Activated naive CD4-positive, alpha-beta T cell treated with anti-CD3 and anti-CD28 coated beads for 36 hours (primary cell): ENCODE measurements at regions not wholly inside any gene's neighbourhood (a gene's known extent, or its start where the extent isn't known, plus 50 kb on each side); places are given as distances from the start of the nearest gene placed in this dataset.

Source experiments
- CTCF ChIA-PET: fragments of 350-600 bp; sonication (Branson Sonifier 250); formaldehyde crosslinking; loops from one replicate; lab custom pipeline; 2021; ENCODE audit warnings: antibody characterized with exemption; lab: Charles Lee
- DNase-seq: peaks from one replicate; pipeline ENCODE4 v3.0.0-alpha.2; 2020
- H3K27ac Mint-ChIP-seq: one replicate; pipeline ENCODE4 v1.8.0; 2021; ENCODE audit warnings: mild to moderate bottlenecking, mixed read lengths
- H3K27me3 Mint-ChIP-seq: one replicate; pipeline ENCODE4 v1.8.0; 2021; ENCODE audit warnings: low read depth, mixed read lengths
- H3K36me3 Mint-ChIP-seq: one replicate; pipeline ENCODE4 v1.8.0; 2021; ENCODE audit warnings: low read depth, mixed read lengths
- H3K4me1 Mint-ChIP-seq: one replicate; pipeline ENCODE4 v1.8.0; 2021; ENCODE audit warnings: low read depth, mixed read lengths
- H3K4me3 Mint-ChIP-seq: one replicate; pipeline ENCODE4 v1.8.0; 2021; ENCODE audit warnings: mild to moderate bottlenecking, moderate library complexity, mixed read lengths
- H3K9me3 Mint-ChIP-seq: one replicate; pipeline ENCODE4 v1.8.0; 2021; ENCODE audit warnings: mixed read lengths
- intact Hi-C: fragments of 100-400 bp; cut with micrococcal nuclease; formaldehyde crosslinking; loops from one replicate; pipeline ENCODE4 v1.15.1; 2023

DNA sequence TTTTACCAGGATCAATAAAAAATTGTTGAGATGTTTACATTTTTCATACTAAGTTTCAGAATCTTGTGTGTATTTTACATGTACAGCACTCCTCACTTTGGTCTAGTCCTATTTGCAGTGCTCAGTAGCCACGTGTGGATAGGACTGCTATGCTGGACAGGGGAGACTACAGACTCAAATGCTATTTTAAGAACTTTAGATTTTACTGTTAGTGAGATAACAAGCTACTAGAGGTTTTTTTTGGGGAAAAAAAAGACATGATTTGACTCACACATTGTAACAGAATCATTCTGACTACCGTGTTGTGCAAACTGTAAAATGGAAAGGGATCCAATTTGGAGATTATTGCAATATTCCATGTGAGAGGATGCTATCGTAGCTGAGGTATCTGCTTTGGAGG lies 418.9 kb upstream of the PRMT6 start:
- Mint-ChIP-seq H3K36me3 (no peaks in the 10 kb centered on the region), H3K4me1 (no peaks in the 10 kb centered on the region), H3K27me3 (no peaks in the 10 kb centered on the region), H3K9me3 (no peaks in the 10 kb centered on the region), H3K27ac (no peak overlapping the region), H3K4me3 (no peak overlapping the region)
- CTCF ChIA-PET = interaction anchor here (0.7 kb wide), 1 partner anchor 803 kb away, joined by 3 read pairs; no protein-coding TSS in a partner anchor
- DNase-seq = no peak
- intact Hi-C loops = no loop called here

- Mint-ChIP-seq H3K27me3 (no peaks in the 10 kb centered on the region), H3K9me3 (no peaks in the 10 kb centered on the region), H3K27ac (no peak overlapping the region), H3K4me1 (no peaks in the 10 kb centered on the region), H3K4me3 (no peak overlapping the region), H3K36me3 (no peaks in the 10 kb centered on the region)
- no peak for DNase-seq
- intact Hi-C loops = no loop called here
- CTCF ChIA-PET = no interaction called here
These were observed 410.2 kb upstream of the PRMT6 start for GRCh38 chr1:106646261-106646784.

DNA sequence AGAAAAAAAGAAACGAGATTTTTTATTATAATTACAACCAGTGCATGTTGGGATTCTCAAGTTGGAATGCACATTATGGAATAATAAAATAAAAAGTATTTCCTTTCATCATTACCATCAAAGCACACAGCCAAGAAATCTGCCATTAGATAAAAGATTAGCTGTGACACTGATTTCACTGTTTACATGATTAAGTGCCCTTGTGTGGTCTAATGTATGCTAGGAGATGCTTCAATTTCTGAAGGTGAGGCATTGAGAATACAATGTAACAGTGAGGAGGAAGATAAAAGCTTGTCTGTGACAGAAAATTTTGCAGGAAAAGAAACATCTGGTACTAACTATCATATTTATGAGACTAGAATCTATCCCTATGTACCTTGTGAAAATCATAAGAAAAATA lies 409.7 kb upstream of the PRMT6 start:
- intact Hi-C loops = no loop called here
- Mint-ChIP-seq H3K9me3 (no peaks in the 10 kb centered on the region), H3K36me3 (no peaks in the 10 kb centered on the region), H3K4me1 (no peaks in the 10 kb centered on the region), H3K27me3 (no peaks in the 10 kb centered on the region), H3K4me3 (no peak overlapping the region), H3K27ac (no peak overlapping the region)
- CTCF ChIA-PET = no interaction called here
- no peak for DNase-seq

GRCh38 chr1:106651028-106651762 lies 405.3 kb upstream of the PRMT6 start:
- no peak overlapping the region for H3K27ac Mint-ChIP-seq
- CTCF ChIA-PET = no interaction called here
- intact Hi-C loops = no loop called here
- H3K27me3 Mint-ChIP-seq = no peaks in the 10 kb centered on the region
- no peaks in the 10 kb centered on the region for H3K4me1 Mint-ChIP-seq
- H3K4me3 Mint-ChIP-seq = no peak overlapping the region
- H3K36me3 Mint-ChIP-seq = no peaks in the 10 kb centered on the region
- DNase-seq = no peak
- H3K9me3 Mint-ChIP-seq = peaks cover 1% of the 10 kb centered on the region

DNA sequence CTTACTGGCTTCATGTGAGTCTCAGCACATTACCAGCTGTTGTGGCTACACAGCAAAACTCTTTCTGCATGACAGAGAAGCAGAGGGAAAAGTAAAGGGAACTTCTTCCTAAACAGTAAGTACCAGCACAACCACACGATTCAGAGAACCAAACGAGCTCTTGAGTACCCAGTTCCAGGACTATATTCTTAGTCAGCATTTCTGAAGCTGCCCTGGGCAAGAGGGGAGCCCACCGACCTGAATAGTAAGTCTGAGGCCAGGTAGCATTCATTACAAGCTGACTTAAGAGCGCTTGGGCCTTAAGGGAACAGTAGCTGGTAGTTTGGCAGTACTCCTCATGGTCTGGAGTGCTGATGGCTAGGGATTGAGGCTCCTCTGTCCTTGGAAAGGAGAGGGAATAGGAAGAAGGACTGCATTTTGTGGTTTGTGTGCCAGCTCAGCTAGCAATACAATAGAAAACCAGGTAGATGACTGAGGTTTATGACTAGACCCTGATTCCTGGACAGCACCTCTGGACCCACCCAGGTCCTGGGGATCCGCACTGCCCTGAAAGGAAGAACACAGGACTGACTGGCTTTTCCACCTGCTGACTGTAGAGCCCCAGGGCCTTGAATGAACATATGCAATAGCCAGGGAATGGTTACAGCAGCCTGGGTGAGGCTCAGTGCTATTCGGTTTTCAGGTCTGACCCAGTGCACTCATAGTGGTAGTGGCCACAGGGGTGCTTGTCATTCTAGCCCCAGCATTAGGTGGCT lies 396.8 kb upstream of the PRMT6 start:
- Mint-ChIP-seq H3K27ac (no peak overlapping the region), H3K9me3 (peaks cover 11% of the 10 kb centered on the region), H3K36me3 (no peaks in the 10 kb centered on the region), H3K4me3 (no peak overlapping the region), H3K4me1 (no peaks in the 10 kb centered on the region), H3K27me3 (no peaks in the 10 kb centered on the region)
- no peak for DNase-seq
- CTCF ChIA-PET = interaction anchor here (0.6 kb wide), 1 partner anchor 725 kb away, joined by 3 read pairs; no protein-coding TSS in a partner anchor
- intact Hi-C loops = no loop called here

GRCh38 chr1:106675558-106675957 lies 380.9 kb upstream of the PRMT6 start:
- CTCF ChIA-PET = no interaction called here
- no peak for DNase-seq
- H3K27ac Mint-ChIP-seq = no peak overlapping the region
- no peaks in the 10 kb centered on the region for H3K36me3 Mint-ChIP-seq
- H3K4me1 Mint-ChIP-seq = no peaks in the 10 kb centered on the region
- no peak overlapping the region for H3K4me3 Mint-ChIP-seq
- H3K27me3 Mint-ChIP-seq = no peaks in the 10 kb centered on the region
- H3K9me3 Mint-ChIP-seq = peaks cover 4% of the 10 kb centered on the region
- intact Hi-C loops = no loop called here

DNA sequence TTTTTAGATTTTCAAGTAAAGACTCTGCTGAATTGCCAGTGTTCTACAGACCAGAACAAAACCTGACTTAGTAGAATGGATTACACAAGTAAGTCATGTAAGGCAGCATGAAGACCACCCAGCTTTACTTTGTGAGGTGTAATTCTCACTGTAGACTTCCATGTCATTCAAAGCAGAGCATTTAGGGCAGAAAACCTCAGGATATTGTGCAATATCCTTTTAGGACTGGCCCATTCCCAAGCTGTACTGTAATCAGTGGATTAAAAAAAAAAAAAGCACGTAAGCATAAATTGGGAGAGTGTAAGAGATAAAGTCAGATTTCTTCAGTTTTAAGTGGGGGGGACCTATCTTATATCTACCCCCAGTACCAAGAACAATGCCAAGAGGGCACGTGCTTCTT lies 380.5 kb upstream of the PRMT6 start:
- no peaks in the 10 kb centered on the region for H3K36me3 Mint-ChIP-seq
- CTCF ChIA-PET = no interaction called here
- H3K4me1 Mint-ChIP-seq = no peaks in the 10 kb centered on the region
- H3K27ac Mint-ChIP-seq = no peak overlapping the region
- no peak overlapping the region for H3K4me3 Mint-ChIP-seq
- intact Hi-C loops = no loop called here
- no peaks in the 10 kb centered on the region for H3K27me3 Mint-ChIP-seq
- DNase-seq = no peak
- H3K9me3 Mint-ChIP-seq = peaks cover 4% of the 10 kb centered on the region

DNA sequence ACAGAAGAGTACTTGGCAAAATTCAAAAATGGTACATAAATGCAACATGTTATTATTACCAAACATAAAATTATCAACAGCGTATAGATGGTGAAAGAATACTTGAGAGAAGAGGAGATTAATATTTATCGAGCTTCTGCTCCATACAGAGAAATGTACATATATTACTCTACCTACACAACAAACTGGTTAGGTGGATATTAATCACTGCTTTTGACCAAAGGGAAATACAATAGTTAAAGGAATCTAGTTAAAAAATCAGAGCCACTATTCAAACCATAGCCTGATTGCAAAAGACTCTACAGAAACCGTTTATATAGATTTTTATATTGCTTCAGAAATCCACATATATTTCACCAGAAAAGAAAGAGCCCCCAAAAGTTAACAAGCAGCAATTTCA lies 379.3 kb upstream of the PRMT6 start:
- CTCF ChIA-PET = no interaction called here
- H3K9me3 Mint-ChIP-seq = peaks cover 5% of the 10 kb centered on the region
- intact Hi-C loops = no loop called here
- no peaks in the 10 kb centered on the region for H3K36me3 Mint-ChIP-seq
- H3K27me3 Mint-ChIP-seq = no peaks in the 10 kb centered on the region
- no peaks in the 10 kb centered on the region for H3K4me1 Mint-ChIP-seq
- no peak overlapping the region for H3K4me3 Mint-ChIP-seq
- no peak overlapping the region for H3K27ac Mint-ChIP-seq
- no peak for DNase-seq

- intact Hi-C loops = no loop called here
- Mint-ChIP-seq H3K4me3 (no peak overlapping the region), H3K27me3 (no peaks in the 10 kb centered on the region), H3K4me1 (no peaks in the 10 kb centered on the region), H3K36me3 (no peaks in the 10 kb centered on the region), H3K27ac (no peak overlapping the region), H3K9me3 (peaks cover 5% of the 10 kb centered on the region)
- no peak for DNase-seq
- CTCF ChIA-PET = no interaction called here
These were observed 378.8 kb upstream of the PRMT6 start for GRCh38 chr1:106677721-106678120.

- CTCF ChIA-PET = no interaction called here
- no peak overlapping the region for H3K4me3 Mint-ChIP-seq
- H3K27ac Mint-ChIP-seq = no peak overlapping the region
- intact Hi-C loops = no loop called here
- H3K9me3 Mint-ChIP-seq = peaks cover 5% of the 10 kb centered on the region
- H3K36me3 Mint-ChIP-seq = no peaks in the 10 kb centered on the region
- no peaks in the 10 kb centered on the region for H3K4me1 Mint-ChIP-seq
- no peak for DNase-seq
- no peaks in the 10 kb centered on the region for H3K27me3 Mint-ChIP-seq
These were observed 378.0 kb upstream of the PRMT6 start for GRCh38 chr1:106678279-106679050.

- peaks cover 11% of the 10 kb centered on the region for H3K9me3 Mint-ChIP-seq
- CTCF ChIA-PET = no interaction called here
- no peak overlapping the region for H3K27ac Mint-ChIP-seq
- intact Hi-C loops = no loop called here
- DNase-seq = no peak
- no peaks in the 10 kb centered on the region for H3K27me3 Mint-ChIP-seq
- H3K36me3 Mint-ChIP-seq = no peaks in the 10 kb centered on the region
- H3K4me3 Mint-ChIP-seq = no peak overlapping the region
- H3K4me1 Mint-ChIP-seq = no peaks in the 10 kb centered on the region
These were observed 376.3 kb upstream of the PRMT6 start for GRCh38 chr1:106680216-106680615.

- no peaks in the 10 kb centered on the region for H3K4me1 Mint-ChIP-seq
- H3K9me3 Mint-ChIP-seq = peaks cover 11% of the 10 kb centered on the region
- H3K27me3 Mint-ChIP-seq = no peaks in the 10 kb centered on the region
- H3K4me3 Mint-ChIP-seq = no peak overlapping the region
- H3K36me3 Mint-ChIP-seq = no peaks in the 10 kb centered on the region
- CTCF ChIA-PET = no interaction called here
- DNase-seq = no peak
- intact Hi-C loops = no loop called here
- no peak overlapping the region for H3K27ac Mint-ChIP-seq
These were observed 375.6 kb upstream of the PRMT6 start for GRCh38 chr1:106680776-106681344.
